ENCODE measurements at regions not wholly inside any gene's neighbourhood (a gene's known extent, or its start where the extent isn't known, plus 50 kb on each side); places are given as distances from the start of the nearest gene placed in this dataset.

DNA sequence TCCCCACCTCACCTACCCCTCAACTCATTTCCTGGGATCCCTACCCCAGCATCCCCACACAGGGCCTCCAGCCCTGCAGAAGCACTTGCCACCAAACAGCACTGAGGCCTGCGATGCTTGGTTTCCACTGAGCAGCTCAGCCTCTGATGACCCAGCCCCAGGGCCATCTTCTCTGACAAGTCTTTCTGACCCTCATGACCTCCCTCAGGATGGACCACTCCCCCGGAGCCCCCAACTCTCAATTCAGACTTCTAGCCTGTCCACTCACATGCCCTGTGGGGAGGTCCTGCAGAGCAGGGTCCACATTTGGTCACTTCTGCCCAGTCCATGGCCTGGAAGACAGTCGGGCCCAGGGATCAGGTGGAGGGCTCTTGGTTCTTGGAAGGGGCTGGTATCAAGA lies 63.4 kb upstream of the SPATA12 start:
- TF ChIP-seq, protein P1, sequence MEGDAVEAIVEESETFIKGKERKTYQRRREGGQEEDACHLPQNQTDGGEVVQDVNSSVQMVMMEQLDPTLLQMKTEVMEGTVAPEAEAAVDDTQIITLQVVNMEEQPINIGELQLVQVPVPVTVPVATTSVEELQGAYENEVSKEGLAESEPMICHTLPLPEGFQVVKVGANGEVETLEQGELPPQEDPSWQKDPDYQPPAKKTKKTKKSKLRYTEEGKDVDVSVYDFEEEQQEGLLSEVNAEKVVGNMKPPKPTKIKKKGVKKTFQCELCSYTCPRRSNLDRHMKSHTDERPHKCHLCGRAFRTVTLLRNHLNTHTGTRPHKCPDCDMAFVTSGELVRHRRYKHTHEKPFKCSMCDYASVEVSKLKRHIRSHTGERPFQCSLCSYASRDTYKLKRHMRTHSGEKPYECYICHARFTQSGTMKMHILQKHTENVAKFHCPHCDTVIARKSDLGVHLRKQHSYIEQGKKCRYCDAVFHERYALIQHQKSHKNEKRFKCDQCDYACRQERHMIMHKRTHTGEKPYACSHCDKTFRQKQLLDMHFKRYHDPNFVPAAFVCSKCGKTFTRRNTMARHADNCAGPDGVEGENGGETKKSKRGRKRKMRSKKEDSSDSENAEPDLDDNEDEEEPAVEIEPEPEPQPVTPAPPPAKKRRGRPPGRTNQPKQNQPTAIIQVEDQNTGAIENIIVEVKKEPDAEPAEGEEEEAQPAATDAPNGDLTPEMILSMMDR (conservative IDR thresholded peaks at IDR 0.05; ENCODE audit: low read depth, low read length) = no peak
- Histone ChIP-seq H3K79me2 (ENCODE audit: insufficient read depth, low read depth) (no peaks in the 10 kb centered on the region), H3K4me1 (ENCODE audit: low read depth, poor library complexity, severe bottlenecking) (no peaks in the 10 kb centered on the region), H3K27ac (no peak overlapping the region), H3K27me3 (ENCODE audit: insufficient read depth, low read depth) (no peaks in the 10 kb centered on the region), H2AFZ (ENCODE audit: low read depth) (no peak overlapping the region), H3K9ac (no peak overlapping the region), H3K4me3 (IDR thresholded peaks at IDR 0.05; ENCODE audit: insufficient read depth, low read depth, low read length) (no peak overlapping the region), H3K36me3 (ENCODE audit: insufficient read depth) (no peaks in the 10 kb centered on the region), H4K20me1 (ENCODE audit: insufficient read depth) (no peaks in the 10 kb centered on the region), H3K4me2 (no peak overlapping the region)

DNA sequence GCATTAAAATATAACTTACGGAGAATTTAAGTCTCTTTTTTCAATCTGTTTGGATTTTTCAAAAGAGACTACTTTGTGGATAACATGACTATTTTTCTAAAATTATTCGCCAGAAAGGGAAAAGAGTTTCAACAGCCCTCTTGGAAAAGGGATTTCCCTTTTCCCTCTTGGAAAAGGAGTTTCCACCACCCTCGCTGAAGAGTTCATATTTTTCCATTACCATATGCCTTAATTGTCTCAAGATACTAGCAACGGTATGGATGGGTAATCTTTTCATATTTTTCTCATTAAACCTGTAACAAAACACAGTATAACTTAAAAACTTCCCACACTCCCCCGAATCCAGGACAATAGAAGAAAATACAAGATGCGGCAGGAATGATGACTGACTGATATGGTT lies 66.1 kb upstream of the SPATA12 start:
- H2AFZ ChIP-seq (ENCODE audit: low read depth) = no peak overlapping the region
- H4K20me1 ChIP-seq (ENCODE audit: insufficient read depth) = no peaks in the 10 kb centered on the region
- H3K4me2 ChIP-seq = no peak overlapping the region
- H3K27ac ChIP-seq = no peak overlapping the region
- no peaks in the 10 kb centered on the region for H3K4me1 ChIP-seq (ENCODE audit: low read depth, poor library complexity, severe bottlenecking)
- TF ChIP-seq, protein P1 (conservative IDR thresholded peaks at IDR 0.05; ENCODE audit: low read depth, low read length) = no peak
- H3K27me3 ChIP-seq (ENCODE audit: insufficient read depth, low read depth) = no peaks in the 10 kb centered on the region
- no peak overlapping the region for H3K4me3 ChIP-seq (IDR thresholded peaks at IDR 0.05; ENCODE audit: insufficient read depth, low read depth, low read length)
- no peak overlapping the region for H3K9ac ChIP-seq
- no peaks in the 10 kb centered on the region for H3K79me2 ChIP-seq (ENCODE audit: insufficient read depth, low read depth)
- H3K36me3 ChIP-seq (ENCODE audit: insufficient read depth) = no peaks in the 10 kb centered on the region

DNA sequence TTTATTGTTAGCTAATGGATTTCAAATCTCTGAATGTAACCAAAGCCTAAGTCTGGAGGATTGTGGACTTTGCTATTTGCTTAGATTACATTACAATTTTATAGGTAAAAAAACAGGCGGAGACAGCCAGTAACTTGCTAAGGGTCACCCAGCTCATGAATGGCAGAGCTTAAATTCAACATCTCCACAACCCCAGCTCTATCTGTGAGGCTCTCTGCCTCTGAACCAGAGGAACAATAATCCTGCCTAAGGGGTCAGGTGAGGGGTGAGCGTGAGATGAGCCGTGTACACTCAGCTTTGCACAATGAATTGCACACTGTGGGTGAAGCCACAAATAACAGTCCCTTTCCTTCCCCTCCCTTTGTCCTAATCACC lies 69.8 kb upstream of the SPATA12 start:
- H3K9ac ChIP-seq = no peak overlapping the region

DNA sequence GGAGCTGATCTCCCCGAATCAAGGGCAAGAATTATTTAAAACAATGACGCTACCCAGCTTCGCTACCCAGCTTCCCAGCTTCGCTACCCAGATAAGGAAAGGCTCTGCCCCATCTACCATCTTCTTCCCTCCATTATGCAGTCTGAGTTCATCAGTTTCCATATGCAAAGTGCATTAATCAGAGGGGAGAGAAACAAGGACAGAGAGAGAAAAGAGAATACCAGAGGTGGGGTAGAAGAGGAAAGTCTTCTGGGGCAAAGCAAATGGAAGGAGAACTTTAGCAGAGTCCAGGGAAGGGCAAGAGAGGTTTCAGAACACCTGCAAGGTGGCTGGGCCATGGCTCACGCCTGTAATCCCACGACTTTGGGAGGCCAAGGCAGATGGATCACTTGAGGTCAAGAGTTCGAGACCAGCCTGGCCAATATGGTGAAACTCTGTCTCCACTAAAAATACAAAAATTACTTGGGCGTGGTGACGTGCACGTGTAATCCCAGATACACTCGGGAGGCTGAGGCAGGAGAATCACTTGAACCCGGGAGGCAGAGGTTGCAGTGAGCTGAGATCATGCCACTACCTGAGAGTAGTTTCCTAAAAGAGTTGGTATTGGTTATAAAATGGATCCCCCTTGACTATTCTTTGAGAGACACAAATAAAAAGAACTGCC lies 70.4 kb upstream of the SPATA12 start:
- no peaks in the 10 kb centered on the region for H3K36me3 ChIP-seq (ENCODE audit: insufficient read depth)
- H3K4me2 ChIP-seq = no peak overlapping the region
- TF ChIP-seq, protein P1 (conservative IDR thresholded peaks at IDR 0.05; ENCODE audit: low read depth, low read length) = no peak
- H3K79me2 ChIP-seq (ENCODE audit: insufficient read depth, low read depth) = no peaks in the 10 kb centered on the region
- no peaks in the 10 kb centered on the region for H3K4me1 ChIP-seq (ENCODE audit: low read depth, poor library complexity, severe bottlenecking)
- no peak overlapping the region for H2AFZ ChIP-seq (ENCODE audit: low read depth)
- no peaks in the 10 kb centered on the region for H3K27me3 ChIP-seq (ENCODE audit: insufficient read depth, low read depth)
- H4K20me1 ChIP-seq (ENCODE audit: insufficient read depth) = no peaks in the 10 kb centered on the region
- no peak overlapping the region for H3K9ac ChIP-seq
- no peak overlapping the region for H3K27ac ChIP-seq
- H3K4me3 ChIP-seq (IDR thresholded peaks at IDR 0.05; ENCODE audit: insufficient read depth, low read depth, low read length) = no peak overlapping the region

More for the DNA sequence above, 69.8 kb upstream of the SPATA12 start:
- no peaks in the 10 kb centered on the region for H4K20me1 ChIP-seq (ENCODE audit: insufficient read depth)
- no peaks in the 10 kb centered on the region for H3K79me2 ChIP-seq (ENCODE audit: insufficient read depth, low read depth)
- H3K27ac ChIP-seq = no peak overlapping the region
- no peak overlapping the region for H3K4me2 ChIP-seq
- no peak overlapping the region for H3K4me3 ChIP-seq (IDR thresholded peaks at IDR 0.05; ENCODE audit: insufficient read depth, low read depth, low read length)
- H3K36me3 ChIP-seq (ENCODE audit: insufficient read depth) = no peaks in the 10 kb centered on the region
- no peak overlapping the region for H2AFZ ChIP-seq (ENCODE audit: low read depth)
- no peaks in the 10 kb centered on the region for H3K27me3 ChIP-seq (ENCODE audit: insufficient read depth, low read depth)
- no peaks in the 10 kb centered on the region for H3K4me1 ChIP-seq (ENCODE audit: low read depth, poor library complexity, severe bottlenecking)
- TF ChIP-seq, protein P1 (conservative IDR thresholded peaks at IDR 0.05; ENCODE audit: low read depth, low read length) = no peak

Measured in KMS-11 (cell line).